WTC11 (cell line): ENCODE measurements at regions not wholly inside any gene's neighbourhood (a gene's known extent, or its start where the extent isn't known, plus 50 kb on each side); places are given as distances from the start of the nearest gene placed in this dataset.

Source experiments
- ATF1 ChIP-seq: sonication (generic); formaldehyde crosslinking; IDR thresholded peaks from 2 replicates; pipeline ENCODE4 v1.8.1; 2023; ENCODE audit warnings: mild to moderate bottlenecking, moderate library complexity, missing genetic modification reagents
- FOXP4 ChIP-seq: sonication (generic); formaldehyde crosslinking; IDR thresholded peaks from 2 replicates; pipeline ENCODE4 v1.8.0; 2022; ENCODE audit warnings: mild to moderate bottlenecking, missing genetic modification reagents
- NFYB ChIP-seq: sonication (generic); formaldehyde crosslinking; conservative IDR thresholded peaks from 2 replicates; pipeline ENCODE4 v1.8.0; 2022; ENCODE audit warnings: low read depth, missing genetic modification reagents
- NR2C2 ChIP-seq: sonication (generic); formaldehyde crosslinking; IDR thresholded peaks from 2 replicates; pipeline ENCODE4 v1.8.0; 2022; ENCODE audit warnings: mild to moderate bottlenecking, missing genetic modification reagents
- TF ChIP-seq, protein P1 (sequence below): fragments of 200-600 bp; IDR thresholded peaks from 2 replicates; pipeline ENCODE4 v1.8.0; 2022; ENCODE audit warnings: antibody characterized with exemption

- TF ChIP-seq NFYB (CRISPR knock-in tag) (no peak), FOXP4 (CRISPR knock-in tag) (no peak), ATF1 (CRISPR knock-in tag) (no peak), NR2C2 (no peak)
- TF ChIP-seq, protein P1, sequence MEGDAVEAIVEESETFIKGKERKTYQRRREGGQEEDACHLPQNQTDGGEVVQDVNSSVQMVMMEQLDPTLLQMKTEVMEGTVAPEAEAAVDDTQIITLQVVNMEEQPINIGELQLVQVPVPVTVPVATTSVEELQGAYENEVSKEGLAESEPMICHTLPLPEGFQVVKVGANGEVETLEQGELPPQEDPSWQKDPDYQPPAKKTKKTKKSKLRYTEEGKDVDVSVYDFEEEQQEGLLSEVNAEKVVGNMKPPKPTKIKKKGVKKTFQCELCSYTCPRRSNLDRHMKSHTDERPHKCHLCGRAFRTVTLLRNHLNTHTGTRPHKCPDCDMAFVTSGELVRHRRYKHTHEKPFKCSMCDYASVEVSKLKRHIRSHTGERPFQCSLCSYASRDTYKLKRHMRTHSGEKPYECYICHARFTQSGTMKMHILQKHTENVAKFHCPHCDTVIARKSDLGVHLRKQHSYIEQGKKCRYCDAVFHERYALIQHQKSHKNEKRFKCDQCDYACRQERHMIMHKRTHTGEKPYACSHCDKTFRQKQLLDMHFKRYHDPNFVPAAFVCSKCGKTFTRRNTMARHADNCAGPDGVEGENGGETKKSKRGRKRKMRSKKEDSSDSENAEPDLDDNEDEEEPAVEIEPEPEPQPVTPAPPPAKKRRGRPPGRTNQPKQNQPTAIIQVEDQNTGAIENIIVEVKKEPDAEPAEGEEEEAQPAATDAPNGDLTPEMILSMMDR: no peak
Observed at GRCh38 chr2:146048141-146048540, 1528.2 kb upstream of the ZEB2 start.
